ENCODE measurements at regions not wholly inside any gene's neighbourhood (a gene's known extent, or its start where the extent isn't known, plus 50 kb on each side); places are given as distances from the start of the nearest gene placed in this dataset.

GRCh38 chr7:68399991-68400590, 1198.2 kb upstream of the AUTS2 start:
- no peak for ATAC-seq

GRCh38 chr7:68400783-68401182, 1197.5 kb upstream of the AUTS2 start:
- no peak for DNase-seq
- TF ChIP-seq CTCF (IDR thresholded peaks at IDR 0.05) (no peak), POLR2A (IDR thresholded peaks at IDR 0.05) (no peak)
- Histone ChIP-seq H3K4me3 (no peak overlapping the region), H3K9me3 (no peaks in the 10 kb centered on the region), H3K27me3 (no peaks in the 10 kb centered on the region), H3K4me1 (no peaks in the 10 kb centered on the region), H3K27ac (no peak overlapping the region), H3K36me3 (no peaks in the 10 kb centered on the region)
- ATAC-seq, result no peak
- WGBS (ENCODE audit: insufficient coverage, low coverage, low lambda C conversion rate, missing lambda C conversion rate), result 60% methylated on average over 3 of the region's 3 CpGs
- intact Hi-C loops (cut with DNase I), result no loop called here

More at GRCh38 chr7:68399991-68400590, 1198.2 kb upstream of the AUTS2 start:
- Histone ChIP-seq H3K9me3 (no peaks in the 10 kb centered on the region), H3K27ac (no peak overlapping the region), H3K36me3 (no peaks in the 10 kb centered on the region), H3K27me3 (no peaks in the 10 kb centered on the region), H3K4me1 (no peaks in the 10 kb centered on the region), H3K4me3 (no peak overlapping the region)
- 61% methylated on average over 6 of the region's 6 CpGs for WGBS (ENCODE audit: insufficient coverage, low coverage, low lambda C conversion rate, missing lambda C conversion rate)
- TF ChIP-seq POLR2A (IDR thresholded peaks at IDR 0.05) (no peak), CTCF (IDR thresholded peaks at IDR 0.05) (no peak)
- no peak for DNase-seq
- intact Hi-C loops (cut with DNase I), result no loop called here

- TF ChIP-seq POLR2A (IDR thresholded peaks at IDR 0.05), result no peak
- no peak for TF ChIP-seq CTCF (IDR thresholded peaks at IDR 0.05)
- H3K4me1 ChIP-seq, result no peaks in the 10 kb centered on the region
- 40% methylated on average over 2 of the region's 2 CpGs for WGBS (ENCODE audit: insufficient coverage, low coverage, low lambda C conversion rate, missing lambda C conversion rate)
Observed at GRCh38 chr7:68401313-68401712, 1197.0 kb upstream of the AUTS2 start.

GRCh38 chr7:68406480-68406879, 1191.8 kb upstream of the AUTS2 start:
- ATAC-seq (no peak), DNase-seq (no peak)
- TF ChIP-seq POLR2A (IDR thresholded peaks at IDR 0.05) (no peak), CTCF (IDR thresholded peaks at IDR 0.05) (no peak)
- intact Hi-C loops (cut with DNase I), result no loop called here
- 44% methylated on average over 4 of the region's 4 CpGs for WGBS (ENCODE audit: insufficient coverage, low coverage, low lambda C conversion rate, missing lambda C conversion rate)
- Histone ChIP-seq H3K4me1 (no peaks in the 10 kb centered on the region), H3K36me3 (no peaks in the 10 kb centered on the region), H3K27me3 (no peaks in the 10 kb centered on the region), H3K4me3 (no peak overlapping the region), H3K9me3 (no peaks in the 10 kb centered on the region), H3K27ac (no peak overlapping the region)

More at GRCh38 chr7:68401313-68401712, 1197.0 kb upstream of the AUTS2 start:
- intact Hi-C loops (cut with DNase I), result no loop called here
- ATAC-seq (no peak), DNase-seq (no peak)
- Histone ChIP-seq H3K27me3 (no peaks in the 10 kb centered on the region), H3K9me3 (no peaks in the 10 kb centered on the region), H3K27ac (no peak overlapping the region), H3K36me3 (no peaks in the 10 kb centered on the region), H3K4me3 (no peak overlapping the region)

- H3K4me1 ChIP-seq, result no peaks in the 10 kb centered on the region
- no peaks in the 10 kb centered on the region for H3K36me3 ChIP-seq
- no peaks in the 10 kb centered on the region for H3K27me3 ChIP-seq
- intact Hi-C loops (cut with DNase I), result no loop called here
- H3K9me3 ChIP-seq, result no peaks in the 10 kb centered on the region
- DNase-seq (no peak), ATAC-seq (no peak)
- H3K27ac ChIP-seq, result no peak overlapping the region
- no peak for TF ChIP-seq POLR2A (IDR thresholded peaks at IDR 0.05)
- no peak for TF ChIP-seq CTCF (IDR thresholded peaks at IDR 0.05)
- H3K4me3 ChIP-seq, result no peak overlapping the region
Observed at GRCh38 chr7:68407460-68407859, 1190.8 kb upstream of the AUTS2 start.
